Trophoblast cell (in vitro differentiated cells and primary cell): ENCODE measurements at regions not wholly inside any gene's neighbourhood (a gene's known extent, or its start where the extent isn't known, plus 50 kb on each side); places are given as distances from the start of the nearest gene placed in this dataset.
A peak's percentile ranks its signal among the peaks of the same experiment; 100 is the strongest.

Source experiments
- DNase-seq, 2 donors: peaks; one replicate each; pipeline ENCODE4 v3.0.0-alpha.2; 2016
- H2AFZ ChIP-seq: 2 replicates; pipeline ENCODE4 v1.6.1; 2013; ENCODE audit warnings: low read length, moderate library complexity, mild to moderate bottlenecking; ENCODE audit not compliant: insufficient read depth, poor library complexity
- H2AK5ac ChIP-seq: 2 replicates; pipeline ENCODE4 v1.6.1; 2013; ENCODE audit warnings: mild to moderate bottlenecking, low read length
- H2BK120ac ChIP-seq: 2 replicates; pipeline ENCODE4 v1.6.1; 2013; ENCODE audit warnings: low read length, mild to moderate bottlenecking, moderate library complexity; ENCODE audit not compliant: insufficient read depth, poor library complexity
- H2BK12ac ChIP-seq: 2 replicates; pipeline ENCODE4 v1.6.1; 2013; ENCODE audit warnings: mild to moderate bottlenecking, low read length, moderate library complexity
- H2BK5ac ChIP-seq: 2 replicates; pipeline ENCODE4 v1.6.1; 2013; ENCODE audit warnings: low read length, low read depth, moderate library complexity, mild to moderate bottlenecking; ENCODE audit not compliant: poor library complexity
- H3K14ac ChIP-seq: 2 replicates; pipeline ENCODE4 v1.6.1; 2013; ENCODE audit warnings: mild to moderate bottlenecking, low read length
- H3K18ac ChIP-seq: 2 replicates; pipeline ENCODE4 v1.6.1; 2013; ENCODE audit warnings: mild to moderate bottlenecking, low read length
- H3K23ac ChIP-seq: 2 replicates; pipeline ENCODE4 v1.6.1; 2013; ENCODE audit warnings: low read length
- H3K27ac ChIP-seq: 2 replicates; pipeline ENCODE4 v1.5.1; 2013; ENCODE audit warnings: low read depth, mild to moderate bottlenecking, inconsistent platforms, low read length, moderate library complexity
- H3K27me3 ChIP-seq: 2 replicates; pipeline ENCODE4 v1.6.1; 2013; ENCODE audit warnings: inconsistent platforms, mild to moderate bottlenecking, low read length, moderate library complexity; ENCODE audit not compliant: insufficient read depth
- H3K36me3 ChIP-seq, 2 experiments: 1 replicate in 1 of 2; 2 replicates in 1 of 2; pipeline ENCODE4 v1.6.1; 2013; ENCODE audit warnings: low read length in 2 of 2, mild to moderate bottlenecking in 2 of 2, moderate library complexity in 1 of 2; ENCODE audit not compliant: insufficient read depth in 2 of 2, control insufficient read depth in 1 of 2
- H3K4ac ChIP-seq: 2 replicates; pipeline ENCODE4 v1.6.1; 2013; ENCODE audit warnings: low read depth, mild to moderate bottlenecking, low read length, moderate library complexity
- H3K4me1 ChIP-seq, 2 experiments: 1 replicate in 1 of 2; 2 replicates in 1 of 2; pipeline ENCODE4 v1.6.1; 2013; ENCODE audit warnings: low read length in 2 of 2, mild to moderate bottlenecking in 2 of 2, moderate library complexity in 1 of 2; ENCODE audit not compliant: insufficient read depth in 2 of 2, control insufficient read depth in 1 of 2
- H3K4me2 ChIP-seq: 2 replicates; pipeline ENCODE4 v1.6.1; 2013; ENCODE audit warnings: inconsistent platforms, mild to moderate bottlenecking, low read length, moderate library complexity
- H3K4me3 ChIP-seq: 2 replicates; pipeline ENCODE4 v1.5.1; 2013; ENCODE audit warnings: mild to moderate bottlenecking, low read depth, low read length, inconsistent platforms
- H3K79me1 ChIP-seq: one replicate; pipeline ENCODE4 v1.6.1; 2013; ENCODE audit warnings: low read length
- H3K79me2 ChIP-seq: 2 replicates; pipeline ENCODE4 v1.6.1; 2013; ENCODE audit warnings: low read length, mild to moderate bottlenecking; ENCODE audit not compliant: control insufficient read depth, insufficient read depth, poor library complexity
- H3K9ac ChIP-seq: 2 replicates; pipeline ENCODE4 v1.6.1; 2013; ENCODE audit warnings: mild to moderate bottlenecking, low read length
- H3K9me3 ChIP-seq: 2 replicates; pipeline ENCODE4 v1.6.1; 2013; ENCODE audit warnings: low read depth, mild to moderate bottlenecking, control low read depth, inconsistent platforms, low read length; ENCODE audit not compliant: insufficient read depth
- H4K12ac ChIP-seq: 2 replicates; pipeline ENCODE4 v1.6.1; 2013; ENCODE audit warnings: low read depth, mild to moderate bottlenecking, low read length, moderate library complexity
- H4K8ac ChIP-seq: 2 replicates; pipeline ENCODE4 v1.6.1; 2013; ENCODE audit warnings: low read depth, mild to moderate bottlenecking, low read length, moderate library complexity
- H4K91ac ChIP-seq: one replicate; pipeline ENCODE4 v1.6.1; 2013; ENCODE audit warnings: low read depth, mild to moderate bottlenecking, low read length, moderate library complexity
- WGBS: extraction: QIAGEN DNeasy Blood & Tissue Kit; methylation state at CpG from one replicate; pipeline ENCODE4 v1.1.7; 2013; ENCODE audit warnings: missing lambda C conversion rate; ENCODE audit not compliant: insufficient read length, insufficient coverage; ENCODE audit errors: extremely low coverage; 5-methylcytosine and 5-hydroxymethylcytosine counted together

- Histone ChIP-seq H2BK12ac (peak overlapping the region; percentile 11), H3K9me3 (no peaks in the 10 kb centered on the region), H2BK120ac (no peak overlapping the region), H4K12ac (no peak overlapping the region), H2BK5ac (no peak overlapping the region), H3K4me3 (no peak overlapping the region), H3K9ac (no peak overlapping the region), H3K14ac (no peak overlapping the region), H3K4me2 (no peak overlapping the region), H2AK5ac (no peak overlapping the region), H4K8ac (no peak overlapping the region), H3K18ac (no peak overlapping the region), H3K79me2 (no peaks in the 10 kb centered on the region), H3K27ac (no peak overlapping the region), H3K4ac (no peak overlapping the region), H3K79me1 (peaks cover 10% of the 10 kb centered on the region), H2AFZ (no peak overlapping the region), H3K36me3 (no peaks in the 10 kb centered on the region), H3K4me1 (peaks cover under 1 to 6% of the 10 kb centered on the region in 2 experiments), H4K91ac (no peak overlapping the region), H3K23ac (no peak overlapping the region), H3K27me3 (no peaks in the 10 kb centered on the region)
- no peak for DNase-seq
- WGBS = no CpG with 5 or more reads among the region's 4 CpGs
Measured at GRCh38 chr20:12058216-12058615, 140.5 kb downstream of the BTBD3 start.

- DNase-seq = peak in 1 of 2 donors; percentile 10
- H4K91ac ChIP-seq = no peak overlapping the region
- no CpG with 5 or more reads among the region's 1 CpG for whole genome bisulfite sequencing
Measured at GRCh38 chr20:12061466-12061865, 143.8 kb downstream of the BTBD3 start.

GRCh38 chr20:12063106-12063684 is 145.5 kb downstream of the BTBD3 start:
- no peak overlapping the region for H4K91ac ChIP-seq
- no CpG with 5 or more reads among the region's 1 CpG for WGBS
- H2AFZ ChIP-seq = no peak overlapping the region
- peaks cover 7% of the 10 kb centered on the region for H3K9me3 ChIP-seq
- H2BK120ac ChIP-seq = no peak overlapping the region
- no peaks in the 10 kb centered on the region for H3K36me3 ChIP-seq
- H3K4ac ChIP-seq = no peak overlapping the region
- H4K8ac ChIP-seq = no peak overlapping the region
- no peak overlapping the region for H3K9ac ChIP-seq
- peaks cover 7 to 12% of the 10 kb centered on the region in 2 experiments for H3K4me1 ChIP-seq
- no peaks in the 10 kb centered on the region for H3K79me1 ChIP-seq
- H3K18ac ChIP-seq = no peak overlapping the region
- no peak for DNase-seq
- no peak overlapping the region for H3K4me2 ChIP-seq
- H3K14ac ChIP-seq = no peak overlapping the region
- H2BK5ac ChIP-seq = no peak overlapping the region
- no peak overlapping the region for H3K4me3 ChIP-seq
- H3K27me3 ChIP-seq = no peaks in the 10 kb centered on the region
- no peak overlapping the region for H2AK5ac ChIP-seq
- H3K23ac ChIP-seq = no peak overlapping the region
- no peak overlapping the region for H4K12ac ChIP-seq
- H3K27ac ChIP-seq = no peak overlapping the region
- no peaks in the 10 kb centered on the region for H3K79me2 ChIP-seq
- no peak overlapping the region for H2BK12ac ChIP-seq

More at GRCh38 chr20:12061466-12061865, 143.8 kb downstream of the BTBD3 start:
- H3K9me3 ChIP-seq = peaks cover 7% of the 10 kb centered on the region
- no peak overlapping the region for H3K4ac ChIP-seq
- no peak overlapping the region for H2BK5ac ChIP-seq
- no peak overlapping the region for H2AFZ ChIP-seq
- H3K4me1 ChIP-seq = peaks cover 6 to 8% of the 10 kb centered on the region in 2 experiments
- no peaks in the 10 kb centered on the region for H3K79me1 ChIP-seq
- H4K12ac ChIP-seq = no peak overlapping the region
- no peak overlapping the region for H3K18ac ChIP-seq
- no peak overlapping the region for H3K14ac ChIP-seq
- H3K9ac ChIP-seq = no peak overlapping the region
- no peak overlapping the region for H3K4me3 ChIP-seq
- H3K27me3 ChIP-seq = no peaks in the 10 kb centered on the region
- no peak overlapping the region for H3K23ac ChIP-seq
- H3K27ac ChIP-seq = no peak overlapping the region
- no peaks in the 10 kb centered on the region for H3K36me3 ChIP-seq
- no peak overlapping the region for H2AK5ac ChIP-seq
- H4K8ac ChIP-seq = no peak overlapping the region
- H3K4me2 ChIP-seq = no peak overlapping the region
- no peak overlapping the region for H2BK120ac ChIP-seq
- no peak overlapping the region for H2BK12ac ChIP-seq
- H3K79me2 ChIP-seq = no peaks in the 10 kb centered on the region

- Histone ChIP-seq H2AK5ac (no peak overlapping the region), H4K12ac (no peak overlapping the region), H3K27ac (no peak overlapping the region), H2BK120ac (no peak overlapping the region), H3K9ac (no peak overlapping the region), H4K8ac (no peak overlapping the region), H2AFZ (no peak overlapping the region), H3K9me3 (peaks cover 7% of the 10 kb centered on the region), H3K4me1 (peaks cover 9 to 13% of the 10 kb centered on the region in 2 experiments), H3K14ac (no peak overlapping the region), H2BK12ac (no peak overlapping the region), H3K18ac (no peak overlapping the region), H3K36me3 (no peaks in the 10 kb centered on the region), H3K79me1 (no peaks in the 10 kb centered on the region), H3K27me3 (no peaks in the 10 kb centered on the region), H3K4ac (no peak overlapping the region), H3K4me2 (no peak overlapping the region), H3K4me3 (no peak overlapping the region), H2BK5ac (no peak overlapping the region), H3K79me2 (no peaks in the 10 kb centered on the region), H4K91ac (no peak overlapping the region), H3K23ac (no peak overlapping the region)
- WGBS = no CpG with 5 or more reads among the region's 5 CpGs
- no peak for DNase-seq
Measured at GRCh38 chr20:12064540-12064939, 146.8 kb downstream of the BTBD3 start.
